Common myeloid progenitor, CD34-positive (primary cell): ENCODE measurements at regions not wholly inside any gene's neighbourhood (a gene's known extent, or its start where the extent isn't known, plus 50 kb on each side); places are given as distances from the start of the nearest gene placed in this dataset.

Source experiments
- CTCF ChIA-PET: fragments of 350-600 bp; sonication (Branson Sonifier 250); formaldehyde crosslinking; loops from one replicate; lab custom pipeline; 2021; ENCODE audit warnings: antibody characterized with exemption; lab: Charles Lee
- POLR2A ChIA-PET: fragments of 350-600 bp; sonication (Branson Sonifier 250); formaldehyde crosslinking; loops from one replicate; lab custom pipeline; 2021; ENCODE audit warnings: antibody characterized with exemption; lab: Charles Lee
- DNase-seq, 3 donors: peaks; one replicate each; pipeline versions ENCODE4 v3.0.0 to v3.0.0-alpha.2; 2013
- H3K27ac ChIP-seq, 2 experiments: 1 replicate in 1 of 2; 2 replicates in 1 of 2; pipeline ENCODE4 v1.7.0; 2013; ENCODE audit warnings: inconsistent platforms in 2 of 2, low read length in 2 of 2, mild to moderate bottlenecking in 2 of 2, low read depth in 1 of 2, moderate library complexity in 1 of 2; ENCODE audit not compliant: severe bottlenecking in 2 of 2, insufficient read depth in 1 of 2, poor library complexity in 1 of 2
- H3K27me3 ChIP-seq, 5 experiments: replicated peaks in 2 of 5; 1 replicate in 3 of 5; 2 replicates in 2 of 5; pipeline versions ENCODE4 v1.6.1 to v1.7.0; 2013; ENCODE audit warnings: low read length in 4 of 5, mild to moderate bottlenecking in 2 of 5, moderate library complexity in 2 of 5, inconsistent platforms in 1 of 5; ENCODE audit not compliant: insufficient read depth in 5 of 5, control insufficient read depth in 4 of 5
- H3K36me3 ChIP-seq, 4 experiments: 1 replicate in 2 of 4; 2 replicates in 2 of 4; pipeline versions ENCODE4 v1.6.1 to v1.7.0; 2013; ENCODE audit warnings: low read length in 3 of 4, control low read depth in 1 of 4, mild to moderate bottlenecking in 1 of 4; ENCODE audit not compliant: control insufficient read depth in 4 of 4, insufficient read depth in 4 of 4
- H3K4me1 ChIP-seq, 4 experiments: 1 replicate in 3 of 4; 2 replicates in 1 of 4; pipeline versions ENCODE4 v1.6.1 to v1.7.1; 2013; ENCODE audit warnings: low read length in 3 of 4, mild to moderate bottlenecking in 3 of 4, control low read depth in 1 of 4, inconsistent platforms in 1 of 4, moderate library complexity in 1 of 4; ENCODE audit not compliant: control insufficient read depth in 4 of 4, insufficient read depth in 4 of 4; ENCODE audit errors: control extremely low read depth in 1 of 4
- H3K4me3 ChIP-seq, 7 experiments: 1 replicate in 4 of 7; 2 replicates in 3 of 7; pipeline versions ENCODE4 v1.5.1 to v1.7.0; 2013; ENCODE audit warnings: mild to moderate bottlenecking in 7 of 7, low read length in 6 of 7, moderate library complexity in 6 of 7, inconsistent platforms in 2 of 7, low read depth in 2 of 7, control low read depth in 1 of 7; ENCODE audit not compliant: insufficient read depth in 4 of 7, control insufficient read depth in 1 of 7; ENCODE audit errors: extremely low read depth in 1 of 7
- H3K9me3 ChIP-seq, 5 experiments: 1 replicate in 4 of 5; 2 replicates in 1 of 5; pipeline versions ENCODE4 v1.6.1 to v1.7.1; 2013; ENCODE audit warnings: low read length in 4 of 5, mild to moderate bottlenecking in 2 of 5, inconsistent platforms in 1 of 5, low read depth in 1 of 5, moderate library complexity in 1 of 5; ENCODE audit not compliant: control insufficient read depth in 4 of 5, insufficient read depth in 2 of 5; ENCODE audit errors: control extremely low read depth in 1 of 5
- WGBS: methylation state at CpG from one replicate; pipeline ENCODE4 v1.1.5; 2013; ENCODE audit not compliant: insufficient coverage; 5-methylcytosine and 5-hydroxymethylcytosine counted together

GRCh38 chr7:45986355-45987298 is 65.6 kb upstream of the IGFBP3 start:
- H3K9me3 ChIP-seq, result no peaks in the 10 kb centered on the region
- no peaks in the 10 kb centered on the region for H3K36me3 ChIP-seq
- no peaks in the 10 kb centered on the region for H3K4me1 ChIP-seq
- H3K27me3 ChIP-seq, result peaks cover 0 to 3% (median 0%) of the 10 kb centered on the region in 5 experiments
- ChIA-PET CTCF (interaction anchor here (1.3 to 1.5 kb wide), 2 partner anchors 63 to 64 kb away, joined by 3 to 5 read pairs; no protein-coding TSS in a partner anchor), POLR2A (no interaction called here)
- 92% methylated on average over 12 of the region's 17 CpGs for WGBS
- H3K4me3 ChIP-seq, result no peak overlapping the region
- DNase-seq, result no peak
- H3K27ac ChIP-seq, result no peak overlapping the region

- no peaks in the 10 kb centered on the region for H3K9me3 ChIP-seq
- no peak overlapping the region for H3K4me3 ChIP-seq
- ChIA-PET POLR2A (no interaction called here), CTCF (interaction anchor here (1.3 kb wide), 1 partner anchor 63 kb away, joined by 5 read pairs; no protein-coding TSS in a partner anchor)
- no peaks in the 10 kb centered on the region for H3K4me1 ChIP-seq
- H3K27ac ChIP-seq, result no peak overlapping the region
- H3K36me3 ChIP-seq, result no peaks in the 10 kb centered on the region
- DNase-seq, result no peak
- H3K27me3 ChIP-seq, result peaks cover 0 to 3% (median 0%) of the 10 kb centered on the region in 5 experiments
- WGBS, result 79% methylated on average over 3 of the region's 4 CpGs
These were observed 64.8 kb upstream of the IGFBP3 start for GRCh38 chr7:45985902-45986301.

- Histone ChIP-seq H3K27me3 (peaks cover 0 to under 1% (median 0%) of the 10 kb centered on the region in 5 experiments), H3K4me1 (no peaks in the 10 kb centered on the region), H3K9me3 (no peaks in the 10 kb centered on the region), H3K4me3 (no peak overlapping the region), H3K27ac (no peak overlapping the region), H3K36me3 (no peaks in the 10 kb centered on the region)
- 89% methylated on average over 6 of the region's 6 CpGs for WGBS
- ChIA-PET CTCF (no interaction called here), POLR2A (interaction anchor here (0.5 kb wide), 1 partner anchor 247 kb away, joined by 3 read pairs; no protein-coding TSS in a partner anchor)
- DNase-seq, result no peak
These were observed 63.6 kb upstream of the IGFBP3 start for GRCh38 chr7:45984386-45985295.

- Histone ChIP-seq H3K4me1 (no peaks in the 10 kb centered on the region), H3K9me3 (no peaks in the 10 kb centered on the region), H3K27ac (no peak overlapping the region), H3K4me3 (no peak overlapping the region), H3K36me3 (no peaks in the 10 kb centered on the region), H3K27me3 (no peaks in the 10 kb centered on the region)
- WGBS, result 91% methylated on average over 3 of the region's 6 CpGs
- CTCF ChIA-PET, result interaction anchor here (0.8 kb wide), 1 partner anchor 11 kb away, joined by 3 read pairs; no protein-coding TSS in a partner anchor
- POLR2A ChIA-PET, result no interaction called here
- DNase-seq, result no peak
These were observed 62.7 kb upstream of the IGFBP3 start for GRCh38 chr7:45983720-45984255.

GRCh38 chr7:45982907-45983719 is 62.0 kb upstream of the IGFBP3 start:
- POLR2A ChIA-PET, result no interaction called here
- no peak for DNase-seq
- Histone ChIP-seq H3K27me3 (no peaks in the 10 kb centered on the region), H3K4me3 (no peak overlapping the region), H3K9me3 (no peaks in the 10 kb centered on the region), H3K4me1 (no peaks in the 10 kb centered on the region), H3K36me3 (no peaks in the 10 kb centered on the region), H3K27ac (no peak overlapping the region)
- 96% methylated on average over 9 of the region's 11 CpGs for WGBS
- CTCF ChIA-PET, result interaction anchor here (0.8 kb wide), 1 partner anchor 10 kb away, joined by 3 read pairs; no protein-coding TSS in a partner anchor

- H3K36me3 ChIP-seq, result no peaks in the 10 kb centered on the region
- POLR2A ChIA-PET, result no interaction called here
- H3K27me3 ChIP-seq, result no peaks in the 10 kb centered on the region
- DNase-seq, result no peak
- H3K27ac ChIP-seq, result no peak overlapping the region
- CTCF ChIA-PET, result no interaction called here
- no peak overlapping the region for H3K4me3 ChIP-seq
- H3K4me1 ChIP-seq, result peaks cover 0 to 4% (median under 1%) of the 10 kb centered on the region in 4 experiments
- H3K9me3 ChIP-seq, result no peaks in the 10 kb centered on the region
- 72% methylated on average over 2 of the region's 2 CpGs for WGBS
These were observed 61.1 kb upstream of the IGFBP3 start for GRCh38 chr7:45982132-45982531.
